NCI-H2196 (cell line): ENCODE measurements at regions not wholly inside any gene's neighbourhood (a gene's known extent, or its start where the extent isn't known, plus 50 kb on each side); places are given as distances from the start of the nearest gene placed in this dataset.
"Not testable (repeated sequence)": the region's sequence is repeated elsewhere in the genome, so short reads cannot be mapped to it uniquely, and the experiment has no call there.

Source experiments
- DNase-seq: peaks from one replicate; lab custom pipeline; 2025; ENCODE audit not compliant: unreplicated experiment; lab: John Stamatoyannopoulos, UW

DNA sequence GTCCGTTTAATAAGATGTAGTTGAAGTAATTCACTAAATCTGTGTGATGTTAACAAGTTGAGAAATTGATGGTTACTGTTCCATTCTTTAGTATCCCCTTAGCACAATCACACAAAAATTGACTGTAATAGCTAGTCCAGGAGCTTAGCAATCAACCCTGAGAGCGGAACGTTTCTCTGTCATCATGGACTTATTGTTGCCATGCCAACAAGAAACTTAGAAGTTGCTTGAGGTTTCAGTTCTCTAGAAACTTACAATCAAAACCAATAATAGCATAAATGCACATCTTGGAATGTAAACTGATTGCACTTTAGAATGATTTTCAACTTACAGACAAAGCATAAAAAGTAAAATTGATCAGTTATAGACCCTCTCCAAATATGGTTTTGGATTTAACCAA, 125.4 kb upstream of the ANKH start:
- DNase-seq = no peak

- DNase-seq = no peak
Observed at GRCh38 chr5:14995229-14995628, 123.7 kb upstream of the ANKH start.

- DNase-seq = not testable (repeated sequence)
Observed at GRCh38 chr5:14993459-14994133, 122.0 kb upstream of the ANKH start.

DNA sequence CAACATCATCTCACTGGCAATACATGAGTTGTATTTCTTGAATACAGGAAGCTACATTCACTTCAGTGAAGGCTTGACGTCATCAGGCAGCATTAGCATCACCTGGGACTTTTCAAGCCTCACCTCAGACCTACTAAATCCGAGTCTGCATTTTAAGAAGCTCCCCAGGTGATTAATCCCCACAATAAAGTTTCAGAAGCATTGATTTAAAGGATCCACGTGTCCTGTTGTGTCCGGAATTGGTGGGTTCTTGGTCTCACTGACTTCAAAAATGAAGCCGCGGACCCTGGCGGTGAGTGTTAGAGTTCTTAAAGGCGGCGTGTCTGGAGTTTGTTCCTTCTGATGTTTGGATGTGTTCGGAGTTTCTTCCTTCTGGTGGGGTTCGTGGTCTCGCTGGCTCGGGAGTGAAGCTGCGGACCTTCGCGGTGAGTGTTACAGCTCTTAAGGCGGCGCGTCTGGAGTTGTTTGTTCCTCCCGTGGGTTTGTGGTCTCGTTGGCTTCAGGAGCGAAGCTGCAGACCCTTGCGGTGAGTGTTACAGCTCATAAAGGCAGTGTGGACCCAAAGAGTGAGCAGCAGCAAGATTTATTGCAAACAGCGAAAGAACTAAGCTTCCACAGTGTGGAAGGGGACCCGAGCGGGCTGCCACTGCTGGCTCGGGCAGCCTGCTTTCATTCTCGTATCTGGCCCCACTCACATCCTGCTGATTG, 121.3 kb upstream of the ANKH start:
- DNase-seq = not testable (repeated sequence)

GRCh38 chr5:14988223-14988622, 116.6 kb upstream of the ANKH start:
- no peak for DNase-seq

DNA sequence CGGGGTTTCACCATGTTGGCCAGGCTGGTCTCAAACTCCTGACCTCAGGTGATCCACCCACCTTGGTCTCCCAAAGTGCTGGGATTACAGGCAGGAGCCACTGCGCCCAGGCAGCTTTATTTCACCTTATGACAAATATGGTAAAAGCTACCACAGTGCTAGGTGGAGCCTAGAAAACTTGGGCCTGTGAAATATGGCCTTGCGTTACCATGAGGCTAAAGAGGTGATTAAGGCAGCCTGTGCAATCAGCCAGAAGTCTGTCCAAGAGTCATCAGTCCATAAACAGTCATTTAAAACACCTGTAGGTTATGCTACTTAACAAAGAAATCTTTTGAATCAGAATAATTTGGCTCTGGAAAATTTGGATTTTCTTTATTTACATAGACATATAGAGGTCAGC, 114.8 kb upstream of the ANKH start:
- DNase-seq = no peak

DNA sequence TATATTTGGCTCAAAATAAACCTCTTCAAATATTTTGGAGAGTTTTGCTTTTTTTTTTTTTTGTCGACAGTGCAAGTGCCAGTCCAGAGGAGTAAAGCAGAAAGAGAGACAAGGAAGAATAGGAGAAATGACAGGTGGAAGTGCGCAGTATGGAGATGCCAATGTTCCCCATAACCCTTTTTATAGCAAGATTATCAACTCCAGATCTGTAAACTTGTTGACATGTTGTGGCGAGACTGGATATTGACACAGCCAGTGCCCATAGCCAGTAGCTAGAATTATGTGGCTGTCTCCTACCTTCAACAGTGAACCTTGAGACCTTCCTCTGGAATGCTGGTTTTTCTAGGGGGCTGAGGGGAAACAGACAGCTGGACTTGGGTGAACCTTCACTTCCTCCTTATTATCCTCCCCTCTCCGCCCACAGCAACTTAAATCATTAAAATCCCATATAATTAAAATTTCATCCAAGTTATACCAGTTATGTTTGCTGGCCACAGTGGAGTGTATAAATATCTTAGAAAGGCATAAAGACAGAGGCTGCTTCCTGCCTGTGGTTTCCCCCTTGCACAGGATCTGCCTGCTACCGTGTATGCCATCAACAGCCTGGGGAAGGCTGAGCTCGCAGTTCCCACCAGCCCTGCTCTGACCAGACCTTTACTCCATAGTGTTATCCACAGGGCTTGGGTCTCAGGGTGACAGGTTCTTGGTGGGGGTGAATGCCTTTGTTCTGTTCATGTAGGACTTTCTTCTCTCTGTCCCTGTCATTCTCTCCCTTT, 112.3 kb upstream of the ANKH start:
- DNase-seq = no peak

- DNase-seq = no peak
Observed at GRCh38 chr5:14980698-14981097, 109.1 kb upstream of the ANKH start.

DNA sequence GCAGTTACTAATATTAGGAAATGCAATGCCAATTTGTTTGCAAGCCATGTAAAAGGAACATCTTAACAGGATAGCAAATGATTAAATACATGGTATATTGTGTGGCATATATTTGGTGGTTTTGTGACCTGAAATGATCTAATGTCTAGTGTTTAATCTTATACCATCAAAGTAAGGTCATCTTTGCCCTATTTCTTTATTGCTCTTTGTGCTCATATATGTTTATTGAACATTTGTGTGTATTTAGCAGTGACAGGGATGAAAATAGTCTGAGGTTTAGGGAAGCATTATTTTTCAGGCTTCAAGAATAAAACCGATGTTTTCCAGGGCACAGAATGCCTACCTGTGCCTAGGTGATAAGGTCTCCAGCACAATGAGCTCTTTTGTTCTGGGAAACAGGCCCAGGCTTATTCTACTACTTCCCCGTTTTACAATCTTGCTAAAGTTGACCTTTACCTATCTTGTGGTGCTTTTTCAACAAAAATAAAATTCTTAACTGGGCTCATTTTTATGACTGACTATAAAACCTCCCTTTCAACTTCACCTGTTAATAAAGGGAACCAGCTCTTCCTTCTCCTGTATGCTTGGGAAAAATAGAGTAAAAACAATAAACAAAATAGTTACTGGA, 105.6 kb upstream of the ANKH start:
- DNase-seq = no peak

DNA sequence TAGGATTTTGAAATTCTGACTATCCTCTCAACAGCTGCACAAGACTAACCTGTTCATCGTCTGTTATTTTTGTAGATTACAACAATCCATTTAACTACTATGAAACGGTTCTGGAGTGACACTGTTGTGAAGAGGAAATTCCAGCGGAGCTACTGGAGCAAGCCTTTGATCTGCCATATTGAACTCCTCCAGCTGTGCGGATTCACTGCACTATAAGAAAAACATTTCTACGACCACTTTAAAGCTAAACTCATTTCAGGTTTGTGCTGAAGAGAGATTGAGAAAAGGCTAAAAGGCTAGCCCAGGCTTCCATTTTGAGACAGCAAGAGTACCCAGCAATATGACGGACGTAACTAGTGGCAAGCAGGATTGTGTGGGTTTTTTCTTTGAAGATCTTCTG, 104.9 kb upstream of the ANKH start:
- DNase-seq = no peak

DNA sequence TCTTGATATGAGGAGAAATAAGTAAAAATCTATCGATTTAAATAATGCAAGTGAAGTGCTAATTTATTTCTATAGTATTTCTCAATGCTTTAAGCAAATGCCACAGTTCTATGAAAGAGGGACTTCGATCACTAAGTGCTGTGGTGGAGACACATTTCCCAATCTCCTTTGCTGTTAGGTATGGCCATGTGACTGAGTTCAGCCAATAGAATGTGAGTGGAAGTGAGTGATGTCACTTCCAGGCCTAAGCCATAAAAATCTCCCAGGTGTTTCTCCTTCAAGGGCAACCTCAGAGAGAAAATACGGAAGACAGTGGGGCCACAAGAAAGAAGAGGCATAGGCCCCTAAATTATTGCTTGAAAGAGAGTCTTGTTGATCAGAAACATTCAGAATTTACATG, 100.3 kb upstream of the ANKH start:
- no peak for DNase-seq

DNA sequence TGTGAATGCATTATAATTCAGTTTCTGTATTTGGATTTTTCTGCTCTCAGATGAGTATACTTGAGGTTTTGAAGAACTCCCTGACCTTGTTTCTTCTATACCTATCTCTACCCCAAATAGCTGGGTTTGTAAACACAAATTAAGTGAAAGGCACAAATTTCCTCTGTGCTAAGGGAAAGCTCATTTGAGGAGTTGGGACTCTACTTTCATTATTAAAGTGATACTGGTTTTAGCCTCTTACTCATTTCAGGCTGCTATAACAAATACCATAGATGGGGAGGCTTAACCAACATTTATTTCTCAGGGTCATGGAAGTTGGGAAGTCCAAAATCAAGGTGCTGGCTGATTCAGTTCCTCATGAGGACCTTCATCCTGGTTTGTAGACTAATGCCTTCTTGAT, 97.2 kb upstream of the ANKH start:
- no peak for DNase-seq

GRCh38 chr5:14967166-14967565, 95.6 kb upstream of the ANKH start:
- no peak for DNase-seq

DNA sequence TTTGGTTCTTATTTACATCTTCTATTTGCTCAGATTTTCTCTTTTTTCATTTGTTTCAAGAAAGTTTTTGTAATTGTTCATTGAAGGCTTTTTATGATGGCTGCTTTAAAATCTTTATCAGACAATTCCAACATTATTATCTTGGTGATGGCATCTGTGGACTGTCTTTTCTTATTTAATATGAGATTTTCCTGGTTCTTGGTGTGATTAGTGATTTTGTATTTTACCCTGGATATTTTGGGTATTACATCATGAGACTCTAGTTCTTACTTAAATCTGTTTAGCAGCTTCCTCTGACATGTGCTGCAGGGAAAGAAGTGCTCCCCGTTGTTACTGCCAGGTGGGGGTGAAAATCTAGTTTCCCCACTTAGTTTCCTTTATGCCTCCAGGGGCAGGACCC, 94.2 kb upstream of the ANKH start:
- DNase-seq = no peak

GRCh38 chr5:14962604-14963003, 91.0 kb upstream of the ANKH start:
- no peak for DNase-seq

- DNase-seq = no peak
Observed at GRCh38 chr5:14960120-14960462, 88.5 kb upstream of the ANKH start.

- no peak for DNase-seq
Observed at GRCh38 chr5:14959399-14960119, 88.0 kb upstream of the ANKH start.

DNA sequence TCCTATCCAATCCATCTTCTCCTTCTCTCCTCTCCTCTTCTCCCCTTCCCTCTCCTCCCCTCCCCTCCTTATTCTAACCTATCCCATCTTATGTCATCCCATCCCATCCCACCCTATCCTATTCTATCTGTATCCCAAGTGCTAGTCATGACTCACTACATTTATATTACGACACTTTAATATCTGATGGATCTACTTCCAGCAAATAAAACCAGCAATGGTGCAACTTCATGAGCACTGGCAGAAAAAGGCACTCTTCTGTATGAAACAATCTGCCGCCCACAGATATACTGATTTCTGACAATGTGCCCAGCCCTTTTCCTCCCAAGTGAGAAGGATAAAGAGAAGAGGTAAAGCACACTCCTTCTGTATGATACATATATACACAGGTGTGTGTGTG, 86.6 kb upstream of the ANKH start:
- no peak for DNase-seq

GRCh38 chr5:14956423-14957046, 85.0 kb upstream of the ANKH start:
- DNase-seq = no peak

GRCh38 chr5:14954616-14955343, 83.2 kb upstream of the ANKH start:
- no peak for DNase-seq
